ENCODE measurements at regions not wholly inside any gene's neighbourhood (a gene's known extent, or its start where the extent isn't known, plus 50 kb on each side); places are given as distances from the start of the nearest gene placed in this dataset.

- Histone ChIP-seq H3K4me3 (ENCODE audit: insufficient read depth, low read depth, low read length) (no peak overlapping the region), H3K27ac (ENCODE audit: insufficient read depth, low read depth, low read length, poor library complexity, severe bottlenecking) (no peak overlapping the region)
- WGBS, 2 experiments: 91 to 93% methylated on average over 5 of the region's 5 CpGs
Observed at GRCh38 chrX:116010939-116011338, 159.6 kb upstream of the AGTR2 start.

GRCh38 chrX:116031331-116031730 is 139.2 kb upstream of the AGTR2 start:
- Histone ChIP-seq H3K36me3 (ENCODE audit: control insufficient read depth, insufficient read depth, low read length) (no peaks in the 10 kb centered on the region), H3K27me3 (ENCODE audit: control insufficient read depth, insufficient read depth, low read length, poor library complexity, severe bottlenecking) (no peaks in the 10 kb centered on the region), H3K27ac (ENCODE audit: insufficient read depth, low read depth, low read length, poor library complexity, severe bottlenecking) (no peak overlapping the region), H3K4me1 (ENCODE audit: control insufficient read depth, insufficient read depth, low read length) (no peaks in the 10 kb centered on the region), H3K4me3 (ENCODE audit: insufficient read depth, low read depth, low read length) (no peak overlapping the region), H3K9me3 (ENCODE audit: control insufficient read depth, low read length) (no peaks in the 10 kb centered on the region)
- WGBS, 2 experiments: 75 to 88% methylated on average over 1 of the region's 1 CpG

More at GRCh38 chrX:116010939-116011338, 159.6 kb upstream of the AGTR2 start:
- H3K27me3 ChIP-seq (ENCODE audit: control insufficient read depth, insufficient read depth, low read length, poor library complexity, severe bottlenecking): no peaks in the 10 kb centered on the region
- no peaks in the 10 kb centered on the region for H3K36me3 ChIP-seq (ENCODE audit: control insufficient read depth, insufficient read depth, low read length)
- H3K4me1 ChIP-seq (ENCODE audit: control insufficient read depth, insufficient read depth, low read length): no peaks in the 10 kb centered on the region
- H3K9me3 ChIP-seq (ENCODE audit: control insufficient read depth, low read length): no peaks in the 10 kb centered on the region

Measured in ectodermal cell (in vitro differentiated cells).